ENCODE measurements at regions not wholly inside any gene's neighbourhood (a gene's known extent, or its start where the extent isn't known, plus 50 kb on each side); places are given as distances from the start of the nearest gene placed in this dataset.

DNA sequence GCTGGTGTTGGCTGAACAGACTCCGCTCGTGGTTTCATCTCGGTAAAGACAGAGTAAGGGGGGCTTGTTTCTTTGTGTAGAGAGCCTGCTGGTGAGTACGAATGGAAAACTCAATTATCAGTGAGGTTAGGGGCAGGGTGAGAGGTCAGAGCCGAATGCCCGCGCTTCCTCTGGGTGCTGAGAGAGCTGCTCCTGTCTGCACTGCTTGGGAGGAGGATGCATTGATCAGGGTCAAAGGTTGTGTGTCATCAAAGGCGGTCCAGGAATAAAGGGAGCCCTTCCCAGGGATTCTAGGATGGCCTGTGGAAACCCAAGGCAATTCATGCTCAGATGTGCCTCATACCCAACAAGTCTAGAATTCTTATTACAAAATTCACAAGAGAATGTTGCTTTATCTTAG lies 143.9 kb downstream of the MYCN start:
- DNase-seq (ENCODE audit: extremely low spot score, unreplicated experiment), result no peak
- Mint-ChIP-seq H3K27me3 (no peaks in the 10 kb centered on the region), H3K9me3 (no peaks in the 10 kb centered on the region), H3K4me1 (ENCODE audit: unreplicated experiment) (peaks cover 25% of the 10 kb centered on the region), H3K4me3 (no peak overlapping the region), H3K27ac (no peak overlapping the region), H3K36me3 (no peaks in the 10 kb centered on the region)
- TF ChIP-seq CTCF (conservative IDR thresholded peaks at IDR 0.05), result no peak

- TF ChIP-seq CTCF (conservative IDR thresholded peaks at IDR 0.05), result no peak
- no peaks in the 10 kb centered on the region for H3K27me3 Mint-ChIP-seq
Measured at GRCh38 chr2:16082276-16082675, 141.9 kb downstream of the MYCN start.

GRCh38 chr2:16081316-16082200 lies 141.2 kb downstream of the MYCN start:
- Mint-ChIP-seq H3K4me1 (ENCODE audit: unreplicated experiment) (peaks cover 33% of the 10 kb centered on the region), H3K4me3 (no peak overlapping the region), H3K36me3 (no peaks in the 10 kb centered on the region), H3K9me3 (no peaks in the 10 kb centered on the region), H3K27me3 (no peaks in the 10 kb centered on the region), H3K27ac (no peak overlapping the region)
- DNase-seq (ENCODE audit: extremely low spot score, unreplicated experiment), result no peak
- no peak for TF ChIP-seq CTCF (conservative IDR thresholded peaks at IDR 0.05)

More at GRCh38 chr2:16082276-16082675, 141.9 kb downstream of the MYCN start:
- Mint-ChIP-seq H3K4me3 (no peak overlapping the region), H3K4me1 (ENCODE audit: unreplicated experiment) (peaks cover 26% of the 10 kb centered on the region), H3K27ac (no peak overlapping the region), H3K9me3 (no peaks in the 10 kb centered on the region), H3K36me3 (no peaks in the 10 kb centered on the region)
- no peak for DNase-seq (ENCODE audit: extremely low spot score, unreplicated experiment)

GRCh38 chr2:16080516-16080915 lies 140.2 kb downstream of the MYCN start:
- no peak overlapping the region for H3K27ac Mint-ChIP-seq
- no peak for DNase-seq (ENCODE audit: extremely low spot score, unreplicated experiment)
- TF ChIP-seq CTCF (conservative IDR thresholded peaks at IDR 0.05), result no peak
- no peaks in the 10 kb centered on the region for H3K27me3 Mint-ChIP-seq
- no peak overlapping the region for H3K4me3 Mint-ChIP-seq
- no peaks in the 10 kb centered on the region for H3K9me3 Mint-ChIP-seq
- H3K36me3 Mint-ChIP-seq, result no peaks in the 10 kb centered on the region
- peaks cover 29% of the 10 kb centered on the region for H3K4me1 Mint-ChIP-seq (ENCODE audit: unreplicated experiment)

- H3K27ac Mint-ChIP-seq, result no peak overlapping the region
- peaks cover 29% of the 10 kb centered on the region for H3K4me1 Mint-ChIP-seq (ENCODE audit: unreplicated experiment)
- no peak overlapping the region for H3K4me3 Mint-ChIP-seq
- H3K9me3 Mint-ChIP-seq, result no peaks in the 10 kb centered on the region
- H3K36me3 Mint-ChIP-seq, result no peaks in the 10 kb centered on the region
- TF ChIP-seq CTCF (conservative IDR thresholded peaks at IDR 0.05), result no peak
- DNase-seq (ENCODE audit: extremely low spot score, unreplicated experiment), result no peak
- H3K27me3 Mint-ChIP-seq, result no peaks in the 10 kb centered on the region
Measured at GRCh38 chr2:16080071-16080470, 139.7 kb downstream of the MYCN start.

Measured in type B pancreatic cell (in vitro differentiated cells).